HEK293 (cell line): ENCODE measurements at regions not wholly inside any gene's neighbourhood (a gene's known extent, or its start where the extent isn't known, plus 50 kb on each side); places are given as distances from the start of the nearest gene placed in this dataset.

Experiments used
- CTCF ChIA-PET: fragments of 350-600 bp; formaldehyde crosslinking; extraction: SDS; loops from one replicate; lab custom pipeline; 2021; ENCODE audit warnings: antibody characterized with exemption; lab: Yijun Ruan, JAX
- POLR2A ChIA-PET: fragments of 300-600 bp; formaldehyde crosslinking; extraction: SDS; loops from one replicate; lab custom pipeline; 2020; ENCODE audit warnings: antibody characterized with exemption, inconsistent platforms; lab: Yijun Ruan, JAX
- H3K27ac ChIP-seq: fragments of 200-500 bp; sonication (Bioruptor generic); 2 replicates; pipeline ENCODE4 v1.5.1; 2014; ENCODE audit warnings: low read depth, low read length, control low read depth, inconsistent platforms; ENCODE audit errors: extremely low read depth
- H3K36me3 ChIP-seq, 2 experiments: fragments of 200-500 bp in 1 of 2; sonication (Bioruptor generic) in 1 of 2; 1 replicate in 1 of 2; 2 replicates in 1 of 2; pipeline ENCODE4 v1.5.1; 2014 to 2017; ENCODE audit warnings: inconsistent platforms in 2 of 2, low read length in 2 of 2; ENCODE audit not compliant: control insufficient read depth in 2 of 2, insufficient read depth in 1 of 2
- H3K4me1 ChIP-seq: fragments of 200-500 bp; sonication (Bioruptor generic); 2 replicates; pipeline ENCODE4 v1.5.1; 2014; ENCODE audit warnings: mild to moderate bottlenecking, low read length, inconsistent platforms; ENCODE audit not compliant: control insufficient read depth, insufficient read depth
- H3K4me3 ChIP-seq: 2 replicates; pipeline ENCODE4 v1.5.1; 2011; ENCODE audit warnings: low read depth, mild to moderate bottlenecking, control low read depth, low read length, moderate library complexity
- H3K9me3 ChIP-seq: fragments of 200-500 bp; sonication (Bioruptor generic); 2 replicates; pipeline ENCODE4 v1.5.1; 2014; ENCODE audit warnings: low read depth, low read length, inconsistent platforms; ENCODE audit not compliant: control insufficient read depth, insufficient read depth
- GFI1B ChIP-seq: fragments of 450-650 bp; formaldehyde crosslinking; IDR thresholded peaks from 2 replicates; pipeline ENCODE4 v1.5.1; 2016; ENCODE audit warnings: missing biosample characterization, missing genetic modification characterization
- KLF10 ChIP-seq: fragments of 450-650 bp; IDR thresholded peaks from 2 replicates; pipeline ENCODE4 v1.5.1; 2018; ENCODE audit warnings: missing biosample characterization, mild to moderate bottlenecking, missing genetic modification characterization
- OVOL3 ChIP-seq: fragments of 450-650 bp; formaldehyde crosslinking; IDR thresholded peaks from 2 replicates; pipeline ENCODE4 v1.5.1; 2016; ENCODE audit warnings: missing biosample characterization, missing genetic modification characterization
- WT1 ChIP-seq: fragments of 450-650 bp; formaldehyde crosslinking; IDR thresholded peaks from 2 replicates; pipeline ENCODE4 v1.5.1; 2016; ENCODE audit warnings: missing biosample characterization, missing genetic modification characterization
- ZBTB21 ChIP-seq: fragments of 450-650 bp; formaldehyde crosslinking; IDR thresholded peaks from 2 replicates; pipeline ENCODE4 v1.5.1; 2017; ENCODE audit warnings: missing biosample characterization, missing genetic modification characterization
- ZNF155 ChIP-seq: fragments of 450-650 bp; formaldehyde crosslinking; IDR thresholded peaks from 2 replicates; pipeline ENCODE4 v1.5.1; 2016; ENCODE audit warnings: missing biosample characterization, missing genetic modification characterization
- ZNF19 ChIP-seq: fragments of 450-650 bp; formaldehyde crosslinking; IDR thresholded peaks from 2 replicates; pipeline ENCODE4; 2016; ENCODE audit warnings: missing biosample characterization, missing genetic modification characterization, low read depth
- ZNF223 ChIP-seq: fragments of 450-650 bp; formaldehyde crosslinking; IDR thresholded peaks from 2 replicates; pipeline ENCODE4 v1.5.1; 2016; ENCODE audit warnings: missing biosample characterization, missing genetic modification characterization
- ZNF473 ChIP-seq: fragments of 450-650 bp; formaldehyde crosslinking; IDR thresholded peaks from 2 replicates; pipeline ENCODE4 v1.5.1; 2017; ENCODE audit warnings: missing biosample characterization, missing genetic modification characterization
- ZNF530 ChIP-seq: fragments of 450-650 bp; formaldehyde crosslinking; IDR thresholded peaks from 2 replicates; pipeline ENCODE4 v1.5.1; 2016; ENCODE audit warnings: low read depth, missing biosample characterization, missing genetic modification characterization
- ZNF571 ChIP-seq: fragments of 450-650 bp; formaldehyde crosslinking; IDR thresholded peaks from 2 replicates; pipeline ENCODE4 v1.5.0; 2017; ENCODE audit warnings: missing biosample characterization, missing genetic modification characterization
- ZNF621 ChIP-seq: fragments of 450-650 bp; formaldehyde crosslinking; IDR thresholded peaks from 2 replicates; pipeline ENCODE4 v1.5.1; 2017; ENCODE audit warnings: missing biosample characterization, missing genetic modification characterization
- ZNF747 ChIP-seq: fragments of 450-650 bp; formaldehyde crosslinking; IDR thresholded peaks from 2 replicates; pipeline ENCODE4 v1.5.1; 2016; ENCODE audit warnings: missing biosample characterization, missing genetic modification characterization
- ZSCAN23 ChIP-seq: fragments of 450-650 bp; formaldehyde crosslinking; IDR thresholded peaks from 2 replicates; pipeline ENCODE4 v1.5.1; 2016; ENCODE audit warnings: missing biosample characterization, missing genetic modification characterization
- TF ChIP-seq, protein P1 (sequence below): fragments of 450-650 bp; formaldehyde crosslinking; IDR thresholded peaks from 2 replicates; pipeline ENCODE4 v1.5.1; 2016; ENCODE audit warnings: missing biosample characterization, missing genetic modification characterization
- TF ChIP-seq, protein P2 (sequence below): fragments of 450-650 bp; formaldehyde crosslinking; IDR thresholded peaks from 2 replicates; pipeline ENCODE4 v1.5.1; 2016; ENCODE audit warnings: missing biosample characterization, missing genetic modification characterization
- TF ChIP-seq, protein P3 (sequence below): fragments of 450-650 bp; formaldehyde crosslinking; IDR thresholded peaks from 2 replicates; pipeline ENCODE4 v1.5.1; 2016; ENCODE audit warnings: missing biosample characterization, missing genetic modification characterization, borderline replicate concordance
- TF ChIP-seq, protein P4 (sequence below): fragments of 450-650 bp; formaldehyde crosslinking; IDR thresholded peaks from 2 replicates; pipeline ENCODE4 v1.5.1; 2016; ENCODE audit warnings: missing biosample characterization, missing genetic modification characterization, borderline replicate concordance

DNA sequence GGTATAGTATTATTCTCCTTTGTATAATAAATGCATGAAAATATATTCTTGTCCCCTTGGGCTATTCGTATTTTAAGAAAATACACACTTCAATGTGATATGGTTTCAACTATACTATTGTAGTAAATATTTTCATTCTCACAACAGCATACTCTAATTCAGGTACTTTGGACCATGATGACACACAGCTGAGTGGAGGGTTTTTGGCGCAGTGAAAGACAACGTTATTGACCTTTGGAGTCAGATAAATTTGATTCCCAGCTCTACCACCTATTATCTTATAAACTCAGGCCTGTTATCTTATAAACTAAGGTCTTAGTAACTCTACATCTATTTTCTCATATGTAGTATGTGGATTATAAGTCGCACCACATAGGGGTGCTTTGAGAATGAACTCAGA is 895.9 kb upstream of the DDX18 start:
- H3K4me3 ChIP-seq = no peak overlapping the region
- H3K27ac ChIP-seq = no peak overlapping the region
- TF ChIP-seq GFI1B (tag by site-specific recombination) = no peak
- no peak for TF ChIP-seq ZNF19 (tag by site-specific recombination)
- no peak for TF ChIP-seq KLF10 (tag by site-specific recombination)
- no peak for TF ChIP-seq OVOL3 (tag by site-specific recombination)
- TF ChIP-seq, protein P1, sequence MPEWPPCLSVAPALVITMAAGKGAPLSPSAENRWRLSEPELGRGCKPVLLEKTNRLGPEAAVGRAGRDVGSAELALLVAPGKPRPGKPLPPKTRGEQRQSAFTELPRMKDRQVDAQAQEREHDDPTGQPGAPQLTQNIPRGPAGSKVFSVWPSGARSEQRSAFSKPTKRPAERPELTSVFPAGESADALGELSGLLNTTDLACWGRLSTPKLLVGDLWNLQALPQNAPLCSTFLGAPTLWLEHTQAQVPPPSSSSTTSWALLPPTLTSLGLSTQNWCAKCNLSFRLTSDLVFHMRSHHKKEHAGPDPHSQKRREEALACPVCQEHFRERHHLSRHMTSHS (tag by site-specific recombination) = no peak
- TF ChIP-seq, protein P2, sequence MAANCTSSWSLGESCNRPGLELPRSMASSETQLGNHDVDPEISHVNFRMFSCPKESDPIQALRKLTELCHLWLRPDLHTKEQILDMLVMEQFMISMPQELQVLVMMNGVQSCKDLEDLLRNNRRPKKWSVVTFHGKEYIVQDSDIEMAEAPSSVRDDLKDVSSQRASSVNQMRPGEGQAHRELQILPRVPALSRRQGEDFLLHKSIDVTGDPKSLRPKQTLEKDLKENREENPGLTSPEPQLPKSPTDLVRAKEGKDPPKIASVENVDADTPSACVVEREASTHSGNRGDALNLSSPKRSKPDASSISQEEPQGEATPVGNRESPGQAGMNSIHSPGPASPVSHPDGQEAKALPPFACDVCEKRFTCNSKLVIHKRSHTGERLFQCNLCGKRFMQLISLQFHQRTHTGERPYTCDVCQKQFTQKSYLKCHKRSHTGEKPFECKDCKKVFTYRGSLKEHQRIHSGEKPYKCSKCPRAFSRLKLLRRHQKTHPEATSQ (tag by site-specific recombination) = no peak
- CTCF ChIA-PET = no interaction called here
- no peaks in the 10 kb centered on the region for H3K4me1 ChIP-seq
- no peaks in the 10 kb centered on the region for H3K36me3 ChIP-seq
- H3K9me3 ChIP-seq = no peaks in the 10 kb centered on the region
- POLR2A ChIA-PET = no interaction called here

DNA sequence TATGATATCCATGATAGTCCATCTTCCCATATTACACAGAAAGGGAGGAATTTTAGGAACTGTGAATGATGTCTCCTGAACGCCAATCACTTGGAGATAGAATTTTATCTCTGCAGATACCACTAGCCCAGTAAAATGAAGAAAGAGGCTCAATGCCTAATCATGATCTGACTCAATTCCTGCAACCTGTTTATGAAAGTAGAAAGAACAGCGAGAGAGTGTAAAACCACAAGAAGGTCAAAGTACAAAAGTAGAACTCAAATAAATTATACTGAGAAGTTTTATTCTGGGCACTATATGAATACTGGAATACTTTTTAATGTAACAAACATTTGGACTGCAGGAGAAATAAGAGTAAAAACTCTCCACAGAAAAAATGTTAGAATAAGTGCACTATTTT is 892.1 kb upstream of the DDX18 start:
- no peak overlapping the region for H3K27ac ChIP-seq
- no peaks in the 10 kb centered on the region for H3K36me3 ChIP-seq
- no peaks in the 10 kb centered on the region for H3K9me3 ChIP-seq
- ChIA-PET POLR2A (no interaction called here), CTCF (no interaction called here)
- H3K4me1 ChIP-seq = no peaks in the 10 kb centered on the region
- no peak overlapping the region for H3K4me3 ChIP-seq
- no peak for TF ChIP-seq ZNF530
- TF ChIP-seq, protein P3, sequence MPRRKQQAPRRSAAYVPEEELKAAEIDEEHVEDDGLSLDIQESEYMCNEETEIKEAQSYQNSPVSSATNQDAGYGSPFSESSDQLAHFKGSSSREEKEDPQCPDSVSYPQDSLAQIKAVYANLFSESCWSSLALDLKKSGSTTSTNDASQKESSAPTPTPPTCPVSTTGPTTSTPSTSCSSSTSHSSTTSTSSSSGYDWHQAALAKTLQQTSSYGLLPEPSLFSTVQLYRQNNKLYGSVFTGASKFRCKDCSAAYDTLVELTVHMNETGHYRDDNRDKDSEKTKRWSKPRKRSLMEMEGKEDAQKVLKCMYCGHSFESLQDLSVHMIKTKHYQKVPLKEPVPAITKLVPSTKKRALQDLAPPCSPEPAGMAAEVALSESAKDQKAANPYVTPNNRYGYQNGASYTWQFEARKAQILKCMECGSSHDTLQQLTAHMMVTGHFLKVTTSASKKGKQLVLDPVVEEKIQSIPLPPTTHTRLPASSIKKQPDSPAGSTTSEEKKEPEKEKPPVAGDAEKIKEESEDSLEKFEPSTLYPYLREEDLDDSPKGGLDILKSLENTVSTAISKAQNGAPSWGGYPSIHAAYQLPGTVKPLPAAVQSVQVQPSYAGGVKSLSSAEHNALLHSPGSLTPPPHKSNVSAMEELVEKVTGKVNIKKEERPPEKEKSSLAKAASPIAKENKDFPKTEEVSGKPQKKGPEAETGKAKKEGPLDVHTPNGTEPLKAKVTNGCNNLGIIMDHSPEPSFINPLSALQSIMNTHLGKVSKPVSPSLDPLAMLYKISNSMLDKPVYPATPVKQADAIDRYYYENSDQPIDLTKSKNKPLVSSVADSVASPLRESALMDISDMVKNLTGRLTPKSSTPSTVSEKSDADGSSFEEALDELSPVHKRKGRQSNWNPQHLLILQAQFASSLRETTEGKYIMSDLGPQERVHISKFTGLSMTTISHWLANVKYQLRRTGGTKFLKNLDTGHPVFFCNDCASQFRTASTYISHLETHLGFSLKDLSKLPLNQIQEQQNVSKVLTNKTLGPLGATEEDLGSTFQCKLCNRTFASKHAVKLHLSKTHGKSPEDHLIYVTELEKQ (tag by site-specific recombination) = no peak
- no peak for TF ChIP-seq ZNF621
- TF ChIP-seq, protein P4, sequence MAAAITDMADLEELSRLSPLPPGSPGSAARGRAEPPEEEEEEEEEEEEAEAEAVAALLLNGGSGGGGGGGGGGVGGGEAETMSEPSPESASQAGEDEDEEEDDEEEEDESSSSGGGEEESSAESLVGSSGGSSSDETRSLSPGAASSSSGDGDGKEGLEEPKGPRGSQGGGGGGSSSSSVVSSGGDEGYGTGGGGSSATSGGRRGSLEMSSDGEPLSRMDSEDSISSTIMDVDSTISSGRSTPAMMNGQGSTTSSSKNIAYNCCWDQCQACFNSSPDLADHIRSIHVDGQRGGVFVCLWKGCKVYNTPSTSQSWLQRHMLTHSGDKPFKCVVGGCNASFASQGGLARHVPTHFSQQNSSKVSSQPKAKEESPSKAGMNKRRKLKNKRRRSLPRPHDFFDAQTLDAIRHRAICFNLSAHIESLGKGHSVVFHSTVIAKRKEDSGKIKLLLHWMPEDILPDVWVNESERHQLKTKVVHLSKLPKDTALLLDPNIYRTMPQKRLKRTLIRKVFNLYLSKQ (tag by site-specific recombination) = no peak
- TF ChIP-seq, protein P2 (tag by site-specific recombination) = no peak
- no peak for TF ChIP-seq ZNF473 (tag by site-specific recombination)
- TF ChIP-seq ZNF223 (tag by site-specific recombination) = no peak
- TF ChIP-seq ZBTB21 (tag by site-specific recombination) = no peak
- no peak for TF ChIP-seq ZNF747 (tag by site-specific recombination)
- no peak for TF ChIP-seq ZNF571 (tag by site-specific recombination)
- no peak for TF ChIP-seq ZSCAN23 (tag by site-specific recombination)
- no peak for TF ChIP-seq WT1 (tag by site-specific recombination)
- TF ChIP-seq, protein P1 (tag by site-specific recombination) = no peak
- no peak for TF ChIP-seq ZNF155
